Hypothalamus (tissue), 51 donors: ENCODE measurements at regions not wholly inside any gene's neighbourhood (a gene's known extent, or its start where the extent isn't known, plus 50 kb on each side); places are given as distances from the start of the nearest gene placed in this dataset.
"Not testable (repeated sequence)": the region's sequence is repeated elsewhere in the genome, so short reads cannot be mapped to it uniquely, and the experiment has no call there.

Source experiments
- DNase-seq, 51 donors: peaks; one replicate each; lab custom pipeline; 2025; lab: John Stamatoyannopoulos, UW

DNA sequence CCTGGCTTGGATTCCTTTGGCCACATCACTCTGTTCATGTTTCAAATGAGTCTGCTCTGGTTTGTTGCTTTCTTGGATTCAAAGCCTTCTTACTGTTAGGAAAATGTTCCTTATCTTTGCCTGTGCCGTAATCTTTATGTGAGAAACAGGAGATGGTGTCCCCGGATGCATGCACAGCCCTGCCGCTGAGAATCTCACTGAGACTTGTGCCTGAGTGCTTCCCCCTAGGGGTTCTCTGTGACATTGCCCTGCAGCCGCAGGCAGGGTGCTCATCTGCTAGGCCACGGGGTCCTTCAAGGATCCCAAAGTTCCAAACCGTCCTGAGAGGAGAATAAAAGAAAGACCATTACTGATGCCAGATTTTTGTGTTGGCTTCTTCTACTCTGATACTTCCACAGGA lies 81.4 kb upstream of the ANKRD55 start:
- DNase-seq, result peak in 1 of 51 donors; percentile 13

DNA sequence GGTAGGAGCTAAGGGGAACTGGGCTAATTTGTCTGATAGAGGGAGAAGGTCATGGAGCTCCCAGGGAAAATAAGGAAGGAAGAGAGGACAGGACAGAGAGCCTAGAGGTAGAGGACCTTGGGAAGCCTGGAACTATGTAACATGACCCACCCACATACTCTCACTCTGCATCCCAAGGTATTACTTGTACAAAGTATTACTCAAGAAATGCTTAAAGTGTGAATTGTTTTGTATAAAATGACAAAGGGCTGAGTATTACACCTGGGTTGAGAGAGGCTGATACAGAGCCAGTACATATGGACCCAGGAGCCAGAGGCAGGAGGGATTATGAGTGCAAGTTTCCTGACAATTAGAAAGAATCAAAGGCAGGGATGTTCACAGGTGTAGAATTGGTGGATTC lies 80.5 kb upstream of the ANKRD55 start:
- no peak for DNase-seq

DNA sequence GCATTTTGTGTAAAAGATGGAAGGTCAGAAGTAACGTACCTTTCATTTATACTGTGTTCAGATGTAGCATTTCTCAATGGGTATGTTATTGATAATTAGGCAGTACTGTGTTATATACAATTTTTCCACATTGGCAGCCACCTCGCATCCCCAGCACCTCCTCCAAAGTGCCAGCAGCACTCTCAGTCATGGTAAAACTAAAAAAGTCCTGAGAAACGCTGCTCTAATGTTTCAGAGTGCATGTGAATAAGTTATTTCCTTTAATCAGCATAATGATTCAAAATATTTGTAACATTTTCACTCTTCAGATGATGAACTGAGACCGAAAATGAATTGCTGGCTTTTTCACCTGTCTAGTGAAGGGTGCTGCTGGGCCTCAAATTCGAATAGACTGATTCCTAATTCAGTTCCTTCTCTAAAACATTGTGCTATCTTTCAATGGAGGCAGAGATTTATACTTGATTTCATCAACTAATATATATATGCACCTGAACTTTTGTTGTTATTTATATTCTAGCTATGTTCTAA lies 79.9 kb upstream of the ANKRD55 start:
- DNase-seq, result no peak

DNA sequence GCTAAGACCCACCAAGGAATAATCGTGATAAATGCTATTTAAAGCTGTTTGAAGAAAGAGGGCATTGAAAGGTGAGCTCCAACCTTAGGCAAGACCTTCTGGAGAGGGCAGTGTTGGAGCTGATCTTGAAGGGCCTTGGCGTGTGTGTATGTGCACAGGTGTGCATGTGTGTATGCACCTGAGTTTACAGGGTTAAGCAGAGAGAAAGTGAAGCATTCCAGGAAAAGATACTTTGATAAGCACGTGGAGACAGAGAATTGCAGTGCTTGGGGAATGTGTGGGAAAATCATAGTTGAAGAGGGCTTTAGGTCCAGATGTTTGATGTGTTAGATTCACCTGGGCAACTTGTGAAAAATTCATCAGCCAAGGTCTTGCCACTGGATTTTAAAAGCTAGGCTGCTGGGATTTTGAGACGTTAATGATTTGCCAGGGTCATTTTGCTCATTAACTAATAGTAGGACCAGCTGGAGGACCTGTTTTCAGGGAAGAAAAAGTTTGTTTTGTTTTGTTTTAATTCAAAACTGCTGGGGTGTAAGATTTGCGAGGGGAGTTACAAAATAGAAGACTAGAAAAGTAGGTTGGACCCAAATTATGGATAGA lies 78.3 kb upstream of the ANKRD55 start:
- DNase-seq, result no peak

DNA sequence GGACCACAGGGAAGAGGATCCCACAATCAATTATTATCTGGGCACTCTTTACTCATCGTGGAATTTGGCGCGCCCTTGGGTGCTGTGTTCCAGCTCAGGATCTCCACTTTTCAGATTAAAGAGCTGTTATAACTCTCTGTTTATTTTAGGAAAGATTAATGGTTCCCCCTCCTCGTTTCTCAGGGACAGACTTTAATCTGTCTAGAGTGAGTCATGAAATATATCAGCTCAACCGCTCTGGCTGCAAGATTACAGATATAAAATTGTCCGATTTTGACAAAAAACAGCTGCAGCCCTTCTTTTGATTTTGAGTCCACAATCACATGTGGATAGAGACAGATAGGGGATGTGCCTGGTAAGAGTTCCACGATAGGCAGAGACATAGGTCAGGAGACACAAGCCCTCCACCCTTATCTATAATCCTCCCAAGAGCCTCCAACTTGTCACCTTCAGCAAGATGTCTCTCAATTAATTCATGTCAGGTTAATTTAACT lies 77.6 kb upstream of the ANKRD55 start:
- no peak for DNase-seq

DNA sequence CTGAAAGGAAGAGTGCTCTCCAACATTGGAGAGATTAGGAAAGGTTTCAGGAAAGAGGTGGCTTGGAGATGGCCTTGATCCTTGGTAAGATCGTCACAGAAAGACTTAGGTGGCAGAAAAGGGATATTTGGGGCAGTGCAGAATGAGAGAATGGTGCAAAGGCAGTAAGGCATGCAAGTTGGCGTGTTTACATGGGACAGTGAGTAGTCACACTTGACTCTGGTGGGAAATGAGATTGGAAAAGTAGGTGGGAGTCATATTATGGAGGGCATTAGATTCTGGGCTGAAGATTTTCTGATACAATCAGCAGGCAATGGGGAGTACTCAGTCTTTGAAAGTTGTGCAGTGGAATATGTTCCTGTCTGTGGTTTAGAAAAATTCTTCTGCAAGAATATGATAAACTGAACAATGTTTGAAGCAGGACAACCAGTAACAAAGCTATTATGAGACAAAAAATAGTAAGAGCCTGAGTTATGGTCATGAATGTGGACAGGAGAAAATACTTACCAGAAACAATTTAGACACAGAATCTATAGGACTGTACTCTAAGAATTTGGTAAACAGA lies 76.2 kb upstream of the ANKRD55 start:
- DNase-seq, result no peak

DNA sequence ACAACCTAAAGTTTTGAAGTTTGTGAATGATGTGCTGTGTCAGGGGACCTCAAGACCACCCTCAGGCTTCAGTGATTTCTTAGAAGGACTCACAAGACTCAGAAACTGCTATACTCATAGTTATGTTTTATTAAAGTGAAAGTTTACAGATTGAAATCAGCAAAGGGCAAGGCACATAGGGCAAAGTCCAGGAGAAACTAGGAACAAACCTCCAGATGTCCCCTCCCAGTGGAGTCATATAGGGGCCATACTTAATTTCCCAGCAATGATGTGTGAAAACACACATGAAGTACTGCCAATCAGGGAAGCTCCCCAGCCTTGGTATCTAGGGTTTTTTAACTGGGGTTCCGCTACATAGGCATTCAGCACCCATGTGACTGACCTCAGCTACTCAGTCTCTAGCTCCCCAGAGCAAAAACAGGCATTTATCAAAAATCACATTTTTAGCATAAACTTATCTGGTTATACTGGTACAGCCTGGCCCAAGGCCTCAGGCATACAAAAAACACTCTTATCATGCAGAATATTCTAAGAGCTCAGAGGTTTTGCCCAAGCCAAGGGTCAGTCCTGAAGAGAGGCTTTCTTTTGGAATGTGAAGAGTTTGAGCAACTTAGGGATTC lies 74.7 kb upstream of the ANKRD55 start:
- no peak for DNase-seq

DNA sequence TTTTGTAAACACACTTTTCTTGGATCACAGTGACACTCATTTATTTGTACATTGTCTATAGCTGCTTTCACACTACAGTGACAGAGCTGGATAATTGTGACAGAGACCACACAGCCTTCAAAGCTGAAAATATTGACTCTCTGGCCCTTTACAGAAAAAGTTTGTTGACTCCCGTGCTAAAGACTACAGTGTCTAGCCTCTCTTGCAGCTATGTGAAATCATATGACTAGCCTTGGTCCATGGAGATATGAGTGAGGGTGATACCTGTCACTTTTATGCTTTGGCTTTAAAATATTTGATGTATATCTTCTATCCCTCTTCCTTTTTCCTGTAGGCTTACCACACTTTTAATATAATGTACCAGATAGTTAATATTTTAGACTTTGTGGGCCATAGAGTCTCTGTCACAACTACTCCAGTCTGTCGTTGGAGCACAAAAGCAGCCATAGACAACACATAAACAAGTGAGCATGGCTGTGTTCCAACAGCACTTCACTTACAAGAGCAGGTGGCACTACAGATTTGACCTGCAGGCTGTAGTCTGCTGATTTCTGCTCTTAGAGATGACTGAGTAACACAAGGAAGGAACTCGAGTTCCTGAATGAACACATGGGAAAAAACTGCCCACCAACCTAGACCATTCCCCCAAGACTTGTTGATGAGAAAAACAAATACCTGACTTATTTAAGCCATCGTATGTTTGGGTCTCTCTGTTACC lies 73.5 kb upstream of the ANKRD55 start:
- DNase-seq, result no peak

DNA sequence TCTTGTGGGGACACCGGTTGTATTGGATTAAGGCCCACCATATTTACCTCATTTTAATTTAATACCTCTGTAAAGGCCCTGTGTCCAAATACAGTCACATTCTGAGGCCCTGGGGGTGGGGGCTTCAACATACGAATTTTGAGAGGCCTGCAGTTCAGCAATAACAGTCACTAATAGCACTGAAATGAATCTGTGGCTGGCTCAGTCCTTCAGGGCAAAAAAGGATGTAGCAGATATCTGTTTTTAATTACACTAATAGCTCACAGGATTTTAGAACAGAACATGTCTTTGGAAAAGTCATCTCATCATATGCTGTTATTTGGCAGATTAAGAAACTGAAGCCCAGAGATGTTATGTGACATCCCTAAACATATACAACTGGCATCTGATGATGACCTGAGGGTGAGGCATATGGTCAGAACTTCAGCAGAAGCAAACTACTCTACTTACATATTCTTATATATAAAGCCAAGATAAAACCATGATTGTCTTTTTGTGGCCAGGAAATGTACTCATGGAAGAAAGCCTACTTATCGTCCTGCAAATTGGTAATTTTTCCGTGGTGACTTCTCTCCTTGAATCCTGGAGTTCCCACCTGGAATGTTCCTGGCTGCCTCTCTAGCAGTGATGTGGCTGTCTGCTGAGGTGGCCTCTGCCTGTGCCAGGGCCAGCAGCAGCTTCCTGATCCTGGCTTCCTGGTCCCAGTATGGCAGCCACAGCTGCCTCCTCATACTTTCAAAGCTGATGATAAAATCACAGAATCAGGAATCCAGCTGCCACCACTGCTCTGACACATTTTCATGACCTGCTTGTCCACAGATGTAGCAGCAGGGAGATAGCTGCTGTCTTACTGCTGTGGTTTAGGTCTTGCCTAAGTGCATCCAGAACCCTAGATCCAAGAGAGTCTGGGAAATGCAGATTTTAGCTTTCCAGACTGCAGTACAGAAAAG lies 72.1 kb upstream of the ANKRD55 start:
- DNase-seq, result no peak

DNA sequence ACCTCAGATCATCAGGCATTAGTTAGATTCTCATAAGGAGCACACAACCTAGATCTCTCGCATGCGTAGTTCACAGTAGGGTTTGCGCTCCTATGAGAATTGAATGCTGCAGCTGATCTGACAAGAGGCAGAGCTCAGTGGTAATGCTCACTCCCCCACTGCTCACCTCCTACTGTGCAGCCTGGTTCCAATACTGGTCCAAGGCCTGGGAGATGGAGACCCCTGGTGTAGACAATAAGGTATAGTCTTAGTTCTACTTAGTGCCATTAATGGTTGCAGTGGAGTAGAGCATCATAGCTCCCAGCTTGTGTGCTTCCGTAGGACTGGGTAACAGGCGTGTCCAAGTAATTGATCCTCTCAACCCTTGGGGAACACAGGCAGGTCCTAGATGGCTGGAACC lies 70.4 kb upstream of the ANKRD55 start:
- no peak for DNase-seq

DNA sequence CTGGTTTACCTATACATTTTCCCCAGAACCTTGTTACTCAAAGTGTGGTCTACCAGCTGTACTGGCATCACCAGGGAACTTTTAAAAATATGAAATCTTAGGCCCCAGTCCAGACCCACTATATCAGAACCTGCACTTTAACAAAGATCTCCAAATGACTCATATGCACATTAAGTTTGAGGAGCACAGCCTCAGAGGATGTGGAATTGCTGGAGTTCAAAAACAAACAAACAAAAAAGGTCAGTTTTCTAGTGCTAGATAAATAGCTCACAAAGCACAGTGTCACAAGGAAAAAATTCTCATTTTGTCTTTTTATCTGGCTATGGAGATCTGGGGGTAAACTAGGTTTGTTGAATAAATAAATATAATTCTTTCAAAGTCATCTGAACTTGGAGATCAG lies 68.9 kb upstream of the ANKRD55 start:
- DNase-seq, result no peak

DNA sequence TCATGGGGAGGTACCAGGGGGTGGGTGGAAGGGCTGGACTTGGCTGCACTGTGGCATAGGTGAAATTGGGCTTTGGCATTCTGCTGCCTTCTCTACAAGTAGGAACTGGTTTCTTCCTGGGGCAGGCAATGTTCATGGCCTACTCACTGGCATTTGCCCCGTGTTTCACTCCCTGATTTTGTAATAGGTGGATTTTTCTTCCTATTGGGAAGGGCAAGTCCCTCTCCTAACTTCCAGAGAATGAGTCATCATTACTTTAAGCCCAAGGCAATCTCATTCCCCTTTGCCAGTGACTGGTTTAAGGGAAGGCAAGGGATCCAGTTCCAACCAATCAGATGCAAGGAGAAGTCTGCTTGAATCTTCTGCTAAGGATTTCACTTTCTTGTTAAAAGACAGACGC lies 67.9 kb upstream of the ANKRD55 start:
- no peak for DNase-seq

DNA sequence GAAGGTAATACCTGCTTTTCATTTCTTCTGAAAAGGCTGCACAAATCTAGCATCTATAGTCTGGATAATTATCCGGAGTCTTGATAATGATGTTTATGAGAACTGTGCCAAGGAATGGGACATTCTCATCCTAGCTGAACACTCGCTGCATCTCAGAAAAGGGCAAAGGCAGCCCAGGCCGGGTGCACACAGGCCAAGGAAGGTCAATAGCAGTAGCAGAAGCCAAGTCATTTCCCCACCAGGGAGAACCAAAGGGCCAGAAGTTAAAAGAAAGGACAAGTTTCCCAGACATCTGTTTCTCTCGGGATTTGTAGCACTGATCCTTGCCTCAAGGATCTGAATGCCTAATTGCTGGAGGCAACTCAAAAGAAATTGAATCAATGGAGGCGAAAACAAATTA lies 66.1 kb upstream of the ANKRD55 start:
- no peak for DNase-seq

DNA sequence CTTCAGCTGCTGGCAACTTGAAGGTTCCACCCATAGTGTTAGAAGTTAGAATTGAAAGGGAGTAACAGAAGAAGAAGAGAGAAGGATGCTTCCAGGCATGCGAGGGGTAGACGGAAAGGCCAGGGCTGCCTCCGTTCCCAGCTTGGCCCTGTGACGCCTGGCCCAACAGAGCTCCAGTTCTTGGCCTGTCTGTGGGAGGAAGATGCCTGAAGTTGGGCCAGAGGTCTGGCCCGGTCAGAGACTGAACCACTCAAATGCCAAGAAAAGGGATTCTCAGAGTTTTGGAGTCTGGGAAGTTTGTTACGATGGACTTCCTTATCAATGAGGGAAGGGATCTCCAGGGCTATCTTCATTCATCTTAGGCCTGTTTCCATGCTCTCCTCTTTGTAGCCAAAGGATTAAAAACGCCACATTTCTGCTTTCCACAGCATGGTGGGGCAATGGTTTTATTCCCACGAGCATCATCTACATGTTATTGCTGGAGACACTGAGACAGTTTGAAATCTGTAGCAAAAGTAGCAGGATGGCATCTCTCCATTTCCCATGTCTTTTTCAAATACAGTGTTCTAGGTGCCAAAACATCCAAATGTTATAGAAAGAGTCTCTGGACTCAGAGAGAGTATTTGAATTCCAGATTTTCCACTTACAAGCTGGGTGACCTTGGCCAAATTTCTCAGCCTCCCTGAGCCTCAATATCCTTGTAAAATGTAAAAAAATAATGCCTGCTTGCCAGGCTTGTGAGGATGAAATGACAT lies 65.4 kb upstream of the ANKRD55 start:
- no peak for DNase-seq

DNA sequence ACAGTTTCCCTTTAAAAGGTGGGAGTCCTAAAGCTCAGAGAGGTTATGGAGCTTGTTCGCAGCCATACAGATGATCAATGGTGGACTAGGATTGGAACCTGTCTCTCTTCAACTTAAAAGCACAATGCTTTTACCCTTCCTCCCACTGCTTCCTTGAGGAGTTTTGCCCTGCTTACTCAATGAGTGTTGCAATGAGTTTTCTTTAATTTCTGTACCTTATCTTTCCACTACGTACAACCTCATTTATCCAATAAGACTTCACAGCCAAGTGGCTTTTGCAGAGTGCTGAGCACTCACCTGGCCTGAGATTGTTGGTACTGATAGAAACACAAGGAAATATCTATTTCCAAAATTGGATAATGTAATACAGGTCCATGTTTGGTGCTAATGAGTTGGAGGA lies 64.7 kb upstream of the ANKRD55 start:
- no peak for DNase-seq

DNA sequence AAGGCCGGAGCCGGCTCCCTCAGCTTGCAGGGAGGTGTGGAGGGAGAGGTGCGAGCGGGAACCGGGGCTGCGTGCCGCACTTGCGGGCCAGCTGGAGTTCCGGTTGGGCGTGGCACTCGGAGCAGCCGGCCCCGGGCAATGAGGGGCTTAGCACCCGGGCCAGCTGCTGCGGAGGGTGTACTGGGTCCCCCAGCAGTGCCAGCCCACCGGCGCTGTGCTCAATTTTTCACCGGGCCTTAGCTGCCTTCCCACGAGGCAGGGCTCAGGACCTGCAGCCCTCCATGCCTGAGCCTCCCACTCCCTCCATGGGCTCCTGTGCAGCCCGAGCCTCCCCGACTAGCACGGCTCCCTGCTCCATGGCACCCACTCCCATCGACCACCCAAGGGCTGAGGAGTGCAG lies 62.2 kb upstream of the ANKRD55 start:
- not testable (repeated sequence) for DNase-seq

DNA sequence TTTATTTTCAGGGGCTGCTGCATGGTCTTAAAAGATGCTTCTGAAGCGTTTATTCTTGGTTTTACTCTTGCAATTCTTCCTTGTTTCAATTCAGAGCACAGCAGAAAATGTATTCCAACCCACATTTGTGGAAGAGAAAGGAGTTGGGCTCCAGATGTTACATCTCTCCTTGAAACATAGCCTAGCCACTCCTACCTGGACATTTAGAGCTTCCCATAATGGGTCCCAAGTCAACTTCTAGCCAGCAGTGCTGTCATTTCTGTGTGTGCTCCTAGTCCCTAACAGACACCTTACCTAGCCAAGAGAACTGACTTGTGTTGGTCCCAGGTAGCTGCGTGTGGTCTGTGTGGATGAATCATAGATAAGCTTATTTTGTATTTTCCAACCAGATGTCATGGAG lies 61.2 kb upstream of the ANKRD55 start:
- no peak for DNase-seq

DNA sequence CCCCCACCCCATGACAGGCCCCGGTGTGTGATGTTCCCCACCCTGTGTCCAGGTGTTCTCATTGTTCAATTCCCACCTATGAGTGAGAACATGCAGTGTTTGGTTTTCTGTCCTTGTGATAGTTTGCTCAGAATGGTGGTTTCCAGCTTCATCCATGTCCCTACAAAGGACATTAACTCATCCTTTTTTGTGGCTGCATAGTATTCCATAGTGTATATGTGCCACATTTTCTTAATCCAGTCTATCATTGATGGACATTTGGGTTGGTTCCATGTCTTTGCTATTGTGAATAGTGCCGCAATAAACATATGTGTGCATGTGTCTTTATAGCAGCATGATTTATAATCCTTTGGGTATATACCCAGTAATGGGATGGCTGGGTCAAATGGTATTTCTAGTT lies 59.7 kb upstream of the ANKRD55 start:
- not testable (repeated sequence) for DNase-seq

DNA sequence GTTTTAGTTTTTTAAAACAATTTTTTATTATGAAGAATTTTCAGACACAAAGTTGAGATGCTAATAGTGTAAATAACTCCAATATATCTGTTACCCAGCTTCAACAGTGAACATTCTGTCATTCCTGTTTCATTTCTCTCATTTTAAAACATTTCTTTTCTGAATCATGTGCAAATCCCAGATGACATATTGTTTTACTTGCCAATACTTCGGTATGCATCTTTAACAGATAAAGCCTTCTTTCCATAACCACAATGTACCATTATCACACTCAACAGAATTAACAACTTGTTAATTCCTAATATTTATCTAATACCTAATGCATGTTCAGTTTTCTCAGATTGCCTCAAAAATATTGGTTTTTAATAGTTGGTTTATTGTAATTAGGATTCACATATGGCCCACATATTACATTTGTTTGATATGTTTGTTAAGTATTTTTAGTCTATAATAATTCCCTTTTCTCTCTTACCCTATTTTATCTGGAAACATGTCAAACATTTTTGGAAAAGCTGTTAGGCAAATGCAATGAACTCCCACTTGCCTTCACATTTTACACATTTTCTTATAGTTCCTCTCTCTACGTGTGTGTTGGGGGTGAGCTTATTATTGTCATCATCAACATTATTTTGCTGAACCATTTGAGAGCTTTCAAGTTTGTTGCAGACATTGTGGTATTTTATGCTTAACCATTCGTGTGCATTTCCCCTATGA lies 58.7 kb upstream of the ANKRD55 start:
- DNase-seq, result no peak
